ENCODE measurements at regions not wholly inside any gene's neighbourhood (a gene's known extent, or its start where the extent isn't known, plus 50 kb on each side); places are given as distances from the start of the nearest gene placed in this dataset.

- Histone ChIP-seq H3K27me3 (no peaks in the 10 kb centered on the region), H3K36me3 (no peaks in the 10 kb centered on the region), H3K27ac (replicated peaks in 1 of 4) (no peak overlapping the region), H3K4me3 (no peak overlapping the region), H3K4me1 (peaks cover 0 to 12% (median 7%) of the 10 kb centered on the region in 4 donors), H3K9me3 (peaks cover 0 to 4% (median 0%) of the 10 kb centered on the region in 4 donors)
- intact Hi-C loops (cut with DNase I): no loop called here
- WGBS: 84% methylated on average over 6 of the region's 6 CpGs
- DNase-seq (ENCODE audit: extremely low spot score): no peak
- no peak for TF ChIP-seq POLR2AphosphoS5 (IDR thresholded peaks at IDR 0.05)
- TF ChIP-seq POLR2A (IDR thresholded peaks at IDR 0.05; ENCODE audit: low read depth): no peak
- no peak for TF ChIP-seq CTCF (IDR thresholded peaks at IDR 0.05)
- no peak for TF ChIP-seq EP300 (IDR thresholded peaks at IDR 0.05)
Observed at GRCh38 chr6:3517350-3517749, 60.5 kb upstream of the SLC22A23 start.

GRCh38 chr6:3516092-3516491, 59.2 kb upstream of the SLC22A23 start:
- peaks cover 0 to 12% (median 7%) of the 10 kb centered on the region in 4 donors for H3K4me1 ChIP-seq
- intact Hi-C loops (cut with DNase I): no loop called here
- 76% methylated on average over 5 of the region's 5 CpGs for WGBS

GRCh38 chr6:3515669-3516068, 58.8 kb upstream of the SLC22A23 start:
- WGBS: 54% methylated on average over 1 of the region's 1 CpG
- peaks cover 0 to 4% (median 0%) of the 10 kb centered on the region in 4 donors for H3K9me3 ChIP-seq
- intact Hi-C loops (cut with DNase I): no loop called here
- H3K4me3 ChIP-seq: no peak overlapping the region
- H3K27me3 ChIP-seq: no peaks in the 10 kb centered on the region
- TF ChIP-seq POLR2AphosphoS5 (IDR thresholded peaks at IDR 0.05) (no peak), POLR2A (IDR thresholded peaks at IDR 0.05; ENCODE audit: low read depth) (no peak), EP300 (IDR thresholded peaks at IDR 0.05) (no peak), CTCF (IDR thresholded peaks at IDR 0.05) (no peak)
- peaks cover 0 to 12% (median 7%) of the 10 kb centered on the region in 4 donors for H3K4me1 ChIP-seq
- no peaks in the 10 kb centered on the region for H3K36me3 ChIP-seq
- no peak for DNase-seq (ENCODE audit: extremely low spot score)
- no peak overlapping the region for H3K27ac ChIP-seq (replicated peaks in 1 of 4)

More at GRCh38 chr6:3516092-3516491, 59.2 kb upstream of the SLC22A23 start:
- H3K27me3 ChIP-seq: no peaks in the 10 kb centered on the region
- H3K9me3 ChIP-seq: peaks cover 0 to 4% (median 0%) of the 10 kb centered on the region in 4 donors
- TF ChIP-seq EP300 (IDR thresholded peaks at IDR 0.05): no peak
- no peak for TF ChIP-seq POLR2A (IDR thresholded peaks at IDR 0.05; ENCODE audit: low read depth)
- TF ChIP-seq CTCF (IDR thresholded peaks at IDR 0.05): no peak
- TF ChIP-seq POLR2AphosphoS5 (IDR thresholded peaks at IDR 0.05): no peak
- H3K36me3 ChIP-seq: no peaks in the 10 kb centered on the region
- no peak overlapping the region for H3K27ac ChIP-seq (replicated peaks in 1 of 4)
- H3K4me3 ChIP-seq: no peak overlapping the region
- DNase-seq (ENCODE audit: extremely low spot score): no peak

GRCh38 chr6:3513416-3513815, 56.6 kb upstream of the SLC22A23 start:
- Histone ChIP-seq H3K4me3 (no peak overlapping the region), H3K36me3 (no peaks in the 10 kb centered on the region), H3K27me3 (no peaks in the 10 kb centered on the region), H3K27ac (replicated peaks in 1 of 4) (no peak overlapping the region), H3K4me1 (peaks cover 0 to 5% (median 3%) of the 10 kb centered on the region in 4 donors), H3K9me3 (no peaks in the 10 kb centered on the region)
- 90% methylated on average over 9 of the region's 9 CpGs for WGBS
- DNase-seq (ENCODE audit: extremely low spot score): no peak
- intact Hi-C loops (cut with DNase I): no loop called here
- TF ChIP-seq POLR2A (IDR thresholded peaks at IDR 0.05; ENCODE audit: low read depth) (no peak), EP300 (IDR thresholded peaks at IDR 0.05) (no peak), POLR2AphosphoS5 (IDR thresholded peaks at IDR 0.05) (no peak), CTCF (IDR thresholded peaks at IDR 0.05) (no peak)

GRCh38 chr6:3512832-3513231, 56.0 kb upstream of the SLC22A23 start:
- H3K36me3 ChIP-seq: no peaks in the 10 kb centered on the region
- no peaks in the 10 kb centered on the region for H3K4me1 ChIP-seq
- 95% methylated on average over 4 of the region's 5 CpGs for WGBS
- no peaks in the 10 kb centered on the region for H3K27me3 ChIP-seq
- no peak for DNase-seq (ENCODE audit: extremely low spot score)
- H3K27ac ChIP-seq (replicated peaks in 1 of 4): no peak overlapping the region
- intact Hi-C loops (cut with DNase I): no loop called here
- TF ChIP-seq EP300 (IDR thresholded peaks at IDR 0.05) (no peak), POLR2A (IDR thresholded peaks at IDR 0.05; ENCODE audit: low read depth) (no peak), CTCF (IDR thresholded peaks at IDR 0.05) (no peak)
- no peak overlapping the region for H3K4me3 ChIP-seq
- no peaks in the 10 kb centered on the region for H3K9me3 ChIP-seq

Data from esophagus muscularis mucosa (tissue), 4 donors.